HCT116 (cell line): ENCODE measurements at regions not wholly inside any gene's neighbourhood (a gene's known extent, or its start where the extent isn't known, plus 50 kb on each side); places are given as distances from the start of the nearest gene placed in this dataset.

Source experiments
- ATAC-seq: fragments of 200-7000 bp; cut with Tn5 transposase; 2 replicates; pipeline ENCODE4 v1.9.1; 2020; ENCODE audit warnings: mild to moderate bottlenecking, moderate library complexity
- BruUV-seq: library from RNA; stranded (reverse); fragments of 400-500 nt; replicated peaks from 2 replicates; lab custom pipeline; 2021; lab: Mats Ljungman, UMichigan
- CTCF ChIA-PET: fragments of 300-600 bp; sonication (Branson Sonifier 250); formaldehyde crosslinking; loops from one replicate; lab custom pipeline; 2021; ENCODE audit warnings: antibody characterized with exemption; lab: Charles Lee
- POLR2A ChIA-PET: fragments of 300-600, 350-600 bp; sonication (Branson Sonifier 250); formaldehyde crosslinking; loops from one replicate; lab custom pipeline; 2021; ENCODE audit warnings: antibody characterized with exemption; lab: Charles Lee
- RAD21 ChIA-PET, 2 experiments: fragments of 300-600 bp; sonication (Branson Sonifier 250); formaldehyde crosslinking; loops; one replicate each; lab custom pipeline; 2023; ENCODE audit warnings: low total read pairs in 2 of 2; ENCODE audit not compliant: uncharacterized antibody in 2 of 2, unreplicated experiment in 2 of 2, low non-redundant PET in 1 of 2; lab: Charles Lee
- DNase-seq: peaks from one replicate; pipeline ENCODE4 v3.0.0-alpha.2; 2010; ENCODE audit warnings: low read depth, low spot score
- H2AFZ ChIP-seq: fragments of 200-600 bp; shearing (Covaris generic), sonication (generic); 2 replicates; pipeline ENCODE4 v1.6.1; 2017; ENCODE audit warnings: low read depth, mixed run types, mixed read lengths, antibody characterized with exemption, low read length; ENCODE audit not compliant: poor library complexity, severe bottlenecking
- H3K27ac ChIP-seq: 2 replicates; pipeline ENCODE4 v1.5.1; 2012; ENCODE audit warnings: low read depth, low read length
- H3K27me3 ChIP-seq: fragments of 200-600 bp; sonication (generic); 2 replicates; pipeline ENCODE4 v1.6.1; 2016; ENCODE audit warnings: mixed run types, low read length, mixed read lengths; ENCODE audit not compliant: insufficient read depth
- H3K36me3 ChIP-seq, 2 experiments: fragments of 200-500 bp in 1 of 2; fragments of 200-600 bp in 1 of 2; sonication (Bioruptor generic) in 1 of 2; sonication (generic) in 1 of 2; 2 replicates each; pipeline versions ENCODE4 v1.5.1 to v1.6.1; 2014 to 2016; ENCODE audit warnings: low read length in 2 of 2, inconsistent platforms in 1 of 2, mixed read lengths in 1 of 2, mixed run types in 1 of 2; ENCODE audit not compliant: insufficient read depth in 2 of 2, control insufficient read depth in 1 of 2
- H3K4me1 ChIP-seq, 2 experiments: fragments of 200-600 bp in 1 of 2; sonication (generic) in 1 of 2; 2 replicates each; pipeline versions ENCODE4 v1.5.1 to v1.6.1; 2012 to 2017; ENCODE audit warnings: low read length in 2 of 2, inconsistent platforms in 1 of 2, mild to moderate bottlenecking in 1 of 2, mixed read lengths in 1 of 2, mixed run types in 1 of 2, moderate library complexity in 1 of 2; ENCODE audit not compliant: insufficient read depth in 2 of 2, control insufficient read depth in 1 of 2
- H3K4me2 ChIP-seq: fragments of 200-600 bp; sonication (generic); 2 replicates; pipeline ENCODE4 v1.6.1; 2017; ENCODE audit warnings: mixed run types, low read length, mixed read lengths
- H3K4me3 ChIP-seq, 2 experiments: fragments of 200-600 bp in 1 of 2; sonication (generic) in 1 of 2; replicated peaks in 1 of 2; 2 replicates each; pipeline ENCODE4 v1.5.1; 2011 to 2016; ENCODE audit warnings: low read length in 2 of 2, control low read depth in 1 of 2, low read depth in 1 of 2, mild to moderate bottlenecking in 1 of 2, mixed read lengths in 1 of 2, mixed run types in 1 of 2
- H3K79me2 ChIP-seq: fragments of 200-600 bp; sonication (generic); 2 replicates; pipeline ENCODE4 v1.6.1; 2017; ENCODE audit warnings: mild to moderate bottlenecking, mixed run types, low read length, moderate library complexity, mixed read lengths; ENCODE audit not compliant: insufficient read depth
- H3K9ac ChIP-seq: fragments of 200-600 bp; sonication (generic); 2 replicates; pipeline ENCODE4 v1.6.1; 2016; ENCODE audit warnings: low read length, mixed read lengths
- H3K9me2 ChIP-seq: fragments of 200-600 bp; sonication (generic), shearing (Covaris generic); 2 replicates; pipeline ENCODE4 v1.6.1; 2017; ENCODE audit warnings: mixed run types, mild to moderate bottlenecking, moderate library complexity; ENCODE audit not compliant: insufficient read depth
- H3K9me3 ChIP-seq, 2 experiments: fragments of 200-500 bp in 1 of 2; fragments of 200-600 bp in 1 of 2; sonication (Bioruptor generic) in 1 of 2; sonication (generic) in 1 of 2; 2 replicates each; pipeline ENCODE4 v1.6.1; 2014 to 2017; ENCODE audit warnings: low read length in 2 of 2, mixed read lengths in 2 of 2, inconsistent platforms in 1 of 2, low read depth in 1 of 2, mild to moderate bottlenecking in 1 of 2, mixed run types in 1 of 2, moderate library complexity in 1 of 2; ENCODE audit not compliant: control insufficient read depth in 1 of 2, insufficient read depth in 1 of 2
- H4K20me1 ChIP-seq: fragments of 200-600 bp; sonication (generic), shearing (Covaris generic); 2 replicates; pipeline ENCODE4 v1.6.1; 2017; ENCODE audit warnings: mixed run types, mild to moderate bottlenecking, moderate library complexity; ENCODE audit not compliant: insufficient read depth
- CTCF ChIP-seq, 3 experiments: fragments of 200-600 bp in 1 of 3; sonication (generic) in 1 of 3; IDR thresholded peaks in 2 of 3; conservative IDR thresholded peaks in 1 of 3; 2 replicates each; pipeline ENCODE4 v1.5.1; 2012 to 2017; ENCODE audit warnings: low read depth in 2 of 3, low read length in 2 of 3, antibody characterized with exemption in 1 of 3, borderline replicate concordance in 1 of 3, control low read depth in 1 of 3, mild to moderate bottlenecking in 1 of 3, mixed read lengths in 1 of 3, mixed run types in 1 of 3, moderate library complexity in 1 of 3; ENCODE audit not compliant: insufficient read depth in 1 of 3
- RAD21 ChIP-seq: IDR thresholded peaks from 2 replicates; pipeline ENCODE4 v1.6.1; 2012; ENCODE audit warnings: low read depth, mild to moderate bottlenecking
- REST ChIP-seq: IDR thresholded peaks from 2 replicates; pipeline ENCODE4 v1.6.1; 2012; ENCODE audit warnings: low read depth
- SRF ChIP-seq: IDR thresholded peaks from 2 replicates; pipeline ENCODE4 v1.6.1; 2012; ENCODE audit warnings: low read depth
- YY1 ChIP-seq: IDR thresholded peaks from 2 replicates; pipeline ENCODE4 v1.6.1; 2011; ENCODE audit warnings: low read length, low read depth, moderate library complexity, mild to moderate bottlenecking; ENCODE audit not compliant: insufficient replicate concordance; ENCODE audit errors: extremely low read depth
- intact Hi-C: fragments of 100-400 bp; cut with micrococcal nuclease; formaldehyde crosslinking; loops from 2 replicates; pipeline ENCODE4 v1.10.0; 2022

GRCh38 chr4:57333684-57334083 is 223.5 kb upstream of the IGFBP7 start:
- Histone ChIP-seq H3K4me1 (no peaks in the 10 kb centered on the region), H3K36me3 (no peaks in the 10 kb centered on the region), H3K79me2 (no peaks in the 10 kb centered on the region), H2AFZ (no peak overlapping the region), H3K27me3 (no peaks in the 10 kb centered on the region), H3K27ac (no peak overlapping the region), H3K9ac (no peak overlapping the region), H4K20me1 (no peaks in the 10 kb centered on the region), H3K4me2 (no peak overlapping the region), H3K9me3 (no peaks in the 10 kb centered on the region), H3K4me3 (no peak overlapping the region), H3K9me2 (no peaks in the 10 kb centered on the region)
- BruUV-seq, result no TSS peak
- no peak for TF ChIP-seq CTCF (IDR thresholded peaks at IDR 0.05 in 2 of 3, conservative IDR thresholded peaks at IDR 0.05 in 1 of 3; ENCODE audit: borderline replicate concordance in 1 of 3, insufficient read depth in 1 of 3, low read depth in 2 of 3, low read length in 2 of 3)
- no peak for TF ChIP-seq RAD21
- TF ChIP-seq SRF, result no peak
- no peak for TF ChIP-seq REST
- TF ChIP-seq YY1, result no peak
- ChIA-PET RAD21 (no interaction called here), CTCF (no interaction called here), POLR2A (no interaction called here)
- DNase-seq (no peak), ATAC-seq (no peak)
- intact Hi-C loops, result no loop called here
